Osteocyte (in vitro differentiated cells): ENCODE measurements at regions not wholly inside any gene's neighbourhood (a gene's known extent, or its start where the extent isn't known, plus 50 kb on each side); places are given as distances from the start of the nearest gene placed in this dataset.

Experiments used
- DNase-seq: peaks from one replicate; pipeline ENCODE4 v3.0.0; 2021; ENCODE audit warnings: mixed read lengths; ENCODE audit not compliant: unreplicated experiment; ENCODE audit errors: extremely low spot score
- H3K27ac Mint-ChIP-seq: one replicate; pipeline ENCODE4 v1.8.0; 2021; ENCODE audit warnings: mild to moderate bottlenecking, mixed read lengths; ENCODE audit not compliant: unreplicated experiment
- H3K27me3 Mint-ChIP-seq: one replicate; pipeline ENCODE4 v1.8.0; 2021; ENCODE audit warnings: mixed read lengths; ENCODE audit not compliant: unreplicated experiment
- H3K36me3 Mint-ChIP-seq: one replicate; pipeline ENCODE4 v1.8.0; 2021; ENCODE audit warnings: mixed read lengths; ENCODE audit not compliant: unreplicated experiment
- H3K4me1 Mint-ChIP-seq: one replicate; pipeline ENCODE4 v1.8.0; 2021; ENCODE audit warnings: mixed read lengths; ENCODE audit not compliant: unreplicated experiment
- H3K4me3 Mint-ChIP-seq: one replicate; pipeline ENCODE4 v1.8.0; 2021; ENCODE audit warnings: mild to moderate bottlenecking, moderate library complexity, mixed read lengths; ENCODE audit not compliant: unreplicated experiment
- H3K9me3 Mint-ChIP-seq: one replicate; pipeline ENCODE4 v1.8.0; 2021; ENCODE audit warnings: mixed read lengths; ENCODE audit not compliant: unreplicated experiment
- CTCF ChIP-seq: fragments of 200-600 bp; sonication (generic); IDR thresholded peaks from 2 replicates; pipeline ENCODE4 v1.5.0; 2021; ENCODE audit warnings: antibody characterized with exemption, mild to moderate bottlenecking, moderate library complexity

GRCh38 chr20:40307997-40308396 lies 381.0 kb downstream of the MAFB start:
- DNase-seq = no peak
- TF ChIP-seq CTCF = no peak
- Mint-ChIP-seq H3K4me1 (peaks cover 10% of the 10 kb centered on the region), H3K4me3 (no peak overlapping the region), H3K36me3 (no peaks in the 10 kb centered on the region), H3K9me3 (no peaks in the 10 kb centered on the region), H3K27me3 (no peaks in the 10 kb centered on the region), H3K27ac (no peak overlapping the region)

GRCh38 chr20:40307268-40307667 lies 381.8 kb downstream of the MAFB start:
- Mint-ChIP-seq H3K4me1 (peaks cover 10% of the 10 kb centered on the region), H3K27ac (no peak overlapping the region), H3K36me3 (no peaks in the 10 kb centered on the region), H3K27me3 (no peaks in the 10 kb centered on the region), H3K4me3 (no peak overlapping the region), H3K9me3 (no peaks in the 10 kb centered on the region)
- DNase-seq = no peak
- no peak for TF ChIP-seq CTCF

- TF ChIP-seq CTCF = no peak
- no peak overlapping the region for H3K27ac Mint-ChIP-seq
- H3K4me1 Mint-ChIP-seq = peaks cover 10% of the 10 kb centered on the region
- H3K4me3 Mint-ChIP-seq = no peak overlapping the region
- DNase-seq = no peak
- H3K36me3 Mint-ChIP-seq = no peaks in the 10 kb centered on the region
- no peaks in the 10 kb centered on the region for H3K27me3 Mint-ChIP-seq
- H3K9me3 Mint-ChIP-seq = no peaks in the 10 kb centered on the region
Observed at GRCh38 chr20:40305303-40305702, 383.7 kb downstream of the MAFB start.

GRCh38 chr20:40304119-40304613 lies 384.9 kb downstream of the MAFB start:
- H3K36me3 Mint-ChIP-seq = no peaks in the 10 kb centered on the region
- H3K4me3 Mint-ChIP-seq = no peak overlapping the region
- H3K9me3 Mint-ChIP-seq = no peaks in the 10 kb centered on the region
- no peaks in the 10 kb centered on the region for H3K27me3 Mint-ChIP-seq
- TF ChIP-seq CTCF = no peak
- H3K27ac Mint-ChIP-seq = no peak overlapping the region
- peaks cover 1% of the 10 kb centered on the region for H3K4me1 Mint-ChIP-seq
- DNase-seq = no peak

GRCh38 chr20:40294747-40295146 lies 394.3 kb downstream of the MAFB start:
- Mint-ChIP-seq H3K4me1 (peaks cover 30% of the 10 kb centered on the region), H3K4me3 (no peak overlapping the region), H3K27ac (peak overlapping the region; percentile 0), H3K27me3 (no peaks in the 10 kb centered on the region), H3K36me3 (no peaks in the 10 kb centered on the region), H3K9me3 (no peaks in the 10 kb centered on the region)
- no peak for TF ChIP-seq CTCF
- no peak for DNase-seq
